MM.1S (cell line): ENCODE measurements at regions not wholly inside any gene's neighbourhood (a gene's known extent, or its start where the extent isn't known, plus 50 kb on each side); places are given as distances from the start of the nearest gene placed in this dataset.

ENCODE experiments used
- CTCF ChIP-seq: fragments of 300-600 bp; sonication (generic); IDR thresholded peaks from 2 replicates; pipeline ENCODE4 v1.5.1; 2016; ENCODE audit warnings: antibody characterized with exemption, low read length, mixed read lengths
- EZH2 ChIP-seq: fragments of 300-600 bp; sonication (generic); optimal IDR thresholded peaks from 2 replicates; pipeline ENCODE3; 2017; ENCODE audit warnings: low read depth, mild to moderate bottlenecking, antibody characterized with exemption, low read length, mixed read lengths
- EZH2phosphoT487 ChIP-seq: fragments of 300-600 bp; sonication (generic); IDR thresholded peaks from 2 replicates; pipeline ENCODE4 v1.6.1; 2018; ENCODE audit warnings: antibody characterized with exemption, low read length

GRCh38 chr12:23006413-23006812 is 381.4 kb downstream of the ETNK1 start:
- TF ChIP-seq CTCF (no peak), EZH2 (no peak), EZH2phosphoT487 (no peak)
